Loucy (cell line): ENCODE measurements at regions not wholly inside any gene's neighbourhood (a gene's known extent, or its start where the extent isn't known, plus 50 kb on each side); places are given as distances from the start of the nearest gene placed in this dataset.

ENCODE experiments used
- CTCF ChIP-seq: fragments of 200-600 bp; sonication (generic); conservative IDR thresholded peaks from 2 replicates; pipeline ENCODE4 v1.5.1; 2014; ENCODE audit warnings: mild to moderate bottlenecking, antibody characterized with exemption, low read length
- EZH2phosphoT487 ChIP-seq: fragments of 200-600 bp; IDR thresholded peaks from 2 replicates; pipeline ENCODE4 v1.6.1; 2018; ENCODE audit warnings: antibody characterized with exemption, mild to moderate bottlenecking, moderate library complexity, borderline replicate concordance

- no peak for TF ChIP-seq CTCF
- no peak for TF ChIP-seq EZH2phosphoT487
These were observed 176.5 kb downstream of the BMP4 start for GRCh38 chr14:53780051-53780555.
